Right lobe of liver (tissue), 6 donors: ENCODE measurements at regions not wholly inside any gene's neighbourhood (a gene's known extent, or its start where the extent isn't known, plus 50 kb on each side); places are given as distances from the start of the nearest gene placed in this dataset.

Experiments
- ATAC-seq, 4 donors: fragments of 200-7000 bp; cut with Tn5 transposase; one replicate each; pipeline ENCODE4 v1.9.1; 2020; ENCODE audit warnings: mild to moderate bottlenecking in 4 of 4, moderate library complexity in 4 of 4
- DNase-seq, 3 donors: peaks; one replicate each; pipeline ENCODE4 v3.0.0-alpha.2; 2020
- H3K27ac ChIP-seq, 3 donors: fragments of 200-600 bp; one replicate each; pipeline ENCODE4 v1.8.0; 2022
- H3K27me3 ChIP-seq, 2 donors: fragments of 200-600 bp; one replicate each; pipeline ENCODE4 v1.8.0; 2022
- H3K36me3 ChIP-seq, 4 donors: fragments of 200-600 bp; sonication (generic) in 1 of 4; one replicate each; pipeline versions ENCODE4 v1.5.1 to v1.8.0; 2017 to 2022; ENCODE audit warnings: control low read depth in 1 of 4
- H3K4me1 ChIP-seq, 4 donors: fragments of 200-600 bp; sonication (generic) in 1 of 4; one replicate each; pipeline versions ENCODE4 v1.5.1 to v1.8.0; 2017 to 2022; ENCODE audit warnings: control low read depth in 1 of 4
- H3K4me3 ChIP-seq, 3 donors: fragments of 200-600 bp; one replicate each; pipeline ENCODE4 v1.8.0; 2022
- H3K9me3 ChIP-seq, 4 donors: fragments of 200-600 bp; sonication (generic) in 1 of 4; one replicate each; pipeline versions ENCODE4 v1.5.1 to v1.8.0; 2017 to 2022; ENCODE audit warnings: control low read depth in 1 of 4
- CTCF ChIP-seq, 4 donors: fragments of 200-600 bp in 3 of 4; fragments of 450-650 bp in 1 of 4; IDR thresholded peaks; one replicate each; pipeline versions ENCODE4 v1.5.1 to v1.8.0; 2016 to 2022; ENCODE audit warnings: antibody characterized with exemption in 4 of 4, mild to moderate bottlenecking in 2 of 4
- POLR2A ChIP-seq: fragments of 450-650 bp; IDR thresholded peaks from one replicate; pipeline ENCODE4 v1.6.1; 2017; ENCODE audit warnings: antibody characterized with exemption, mild to moderate bottlenecking
- WGBS: methylation state at CpG from one replicate; pipeline ENCODE4 v1.1.6; 2018; ENCODE audit warnings: low coverage, low lambda C conversion rate; ENCODE audit not compliant: insufficient coverage; ENCODE audit errors: missing lambda C conversion rate; 5-methylcytosine and 5-hydroxymethylcytosine counted together
- intact Hi-C, 2 donors: fragments of 100-400 bp; cut with DNase I; formaldehyde crosslinking; loops; one replicate each; pipeline versions ENCODE4 v1.11.2 to v1.14.1; 2022
- donor health status: DM: no; HTN: yes; CAD: no.
- donor health status: DM: no; HTN: no; CAD: no.
- donor health status: DM: no; HTN: no; CAD: no.
- donor health status: DM: no; HTN: yes; CAD: no.
- donor health status: DM: no; HTN: yes; CAD: no.

GRCh38 chr3:145063616-145064015, 1092.0 kb downstream of the DIPK2A start:
- intact Hi-C loops = no loop called here
- H3K27ac ChIP-seq = no peak overlapping the region
- no peaks in the 10 kb centered on the region for H3K27me3 ChIP-seq
- DNase-seq (no peak), ATAC-seq (no peak)
- no peaks in the 10 kb centered on the region for H3K36me3 ChIP-seq
- H3K4me1 ChIP-seq = no peaks in the 10 kb centered on the region
- H3K9me3 ChIP-seq = no peaks in the 10 kb centered on the region
- H3K4me3 ChIP-seq = no peak overlapping the region
- WGBS = 58% methylated on average over 5 of the region's 5 CpGs
- no peak for TF ChIP-seq CTCF (IDR thresholded peaks at IDR 0.05)
- no peak for TF ChIP-seq POLR2A

GRCh38 chr3:145070795-145071194, 1090.2 kb downstream of the PLOD2 start:
- intact Hi-C loops = no loop called here
- DNase-seq = peak in 1 of 3 donors; percentile 28
- WGBS = 56% methylated on average over 2 of the region's 2 CpGs

GRCh38 chr3:145079436-145079835, 1081.5 kb downstream of the PLOD2 start:
- Histone ChIP-seq H3K9me3 (no peaks in the 10 kb centered on the region), H3K36me3 (no peaks in the 10 kb centered on the region), H3K4me3 (no peak overlapping the region), H3K27ac (no peak overlapping the region), H3K4me1 (no peaks in the 10 kb centered on the region), H3K27me3 (peaks cover 0 to 3% of the 10 kb centered on the region in 2 donors)
- no peak for DNase-seq
- ATAC-seq = no peak
- TF ChIP-seq CTCF (IDR thresholded peaks at IDR 0.05) (no peak), POLR2A (no peak)
- intact Hi-C loops = no loop called here
- 69% methylated on average over 2 of the region's 2 CpGs for WGBS

More at GRCh38 chr3:145070795-145071194, 1090.2 kb downstream of the PLOD2 start:
- H3K36me3 ChIP-seq = no peaks in the 10 kb centered on the region
- TF ChIP-seq CTCF (IDR thresholded peaks at IDR 0.05) = no peak
- TF ChIP-seq POLR2A = no peak
- peak in 1 of 4 donors; percentile 60 for ATAC-seq
- H3K9me3 ChIP-seq = no peaks in the 10 kb centered on the region
- no peak overlapping the region for H3K27ac ChIP-seq
- H3K4me3 ChIP-seq = no peak overlapping the region
- H3K27me3 ChIP-seq = no peaks in the 10 kb centered on the region
- H3K4me1 ChIP-seq = no peaks in the 10 kb centered on the region

- no peak for DNase-seq
- peaks cover 0 to 6% of the 10 kb centered on the region in 2 donors for H3K27me3 ChIP-seq
- 79% methylated on average over 1 of the region's 1 CpG for WGBS
- ATAC-seq = no peak
- no peak for TF ChIP-seq CTCF (IDR thresholded peaks at IDR 0.05)
- TF ChIP-seq POLR2A = no peak
- H3K4me3 ChIP-seq = no peak overlapping the region
- H3K4me1 ChIP-seq = no peaks in the 10 kb centered on the region
- no peaks in the 10 kb centered on the region for H3K36me3 ChIP-seq
- no peaks in the 10 kb centered on the region for H3K9me3 ChIP-seq
- intact Hi-C loops = no loop called here
- no peak overlapping the region for H3K27ac ChIP-seq
Measured at GRCh38 chr3:145087038-145087437, 1073.9 kb downstream of the PLOD2 start.

GRCh38 chr3:145088917-145089316, 1072.1 kb downstream of the PLOD2 start:
- intact Hi-C loops = no loop called here
- peaks cover 0 to 6% of the 10 kb centered on the region in 2 donors for H3K27me3 ChIP-seq
- ATAC-seq (no peak), DNase-seq (no peak)
- 58% methylated on average over 2 of the region's 2 CpGs for WGBS
- no peaks in the 10 kb centered on the region for H3K36me3 ChIP-seq
- H3K27ac ChIP-seq = no peak overlapping the region
- TF ChIP-seq POLR2A (no peak), CTCF (IDR thresholded peaks at IDR 0.05) (no peak)
- no peaks in the 10 kb centered on the region for H3K9me3 ChIP-seq
- H3K4me1 ChIP-seq = no peaks in the 10 kb centered on the region
- H3K4me3 ChIP-seq = no peak overlapping the region
